SK-N-SH (cell line): ENCODE measurements at regions not wholly inside any gene's neighbourhood (a gene's known extent, or its start where the extent isn't known, plus 50 kb on each side); places are given as distances from the start of the nearest gene placed in this dataset.
A peak's percentile ranks its signal among the peaks of the same experiment; 100 is the strongest.

Experiments
- CTCF ChIA-PET: fragments of 300-600, 350-600 bp; formaldehyde crosslinking; extraction: SDS; loops from one replicate; lab custom pipeline; 2021; lab: Yijun Ruan, JAX
- POLR2A ChIA-PET: fragments of 350-600 bp; sonication (Branson Sonifier 250); formaldehyde crosslinking; extraction: SDS; loops from one replicate; lab custom pipeline; 2020; ENCODE audit warnings: antibody characterized with exemption, inconsistent platforms; lab: Yijun Ruan, JAX
- DNase-seq: peaks from one replicate; pipeline ENCODE4 v3.0.0; 2012
- H2AFZ ChIP-seq: fragments of 200-600 bp; sonication (generic); 2 replicates; pipeline ENCODE4 v1.8.1; 2016; ENCODE audit warnings: antibody characterized with exemption, mild to moderate bottlenecking, low read depth
- H3F3A ChIP-seq: fragments of 200-600 bp; sonication (generic); replicated peaks from 2 replicates; pipeline ENCODE3; 2016; ENCODE audit warnings: antibody characterized with exemption, mild to moderate bottlenecking; ENCODE audit not compliant: insufficient read depth
- H3K27ac ChIP-seq, 2 experiments: fragments of 200-500 bp in 1 of 2; fragments of 200-600 bp in 1 of 2; sonication (Bioruptor generic) in 1 of 2; sonication (generic), shearing (Covaris generic) in 1 of 2; 2 replicates each; pipeline versions ENCODE4 v1.5.1 to v1.6.1; 2014 to 2016; ENCODE audit warnings: low read depth in 2 of 2, inconsistent platforms in 1 of 2, low read length in 1 of 2, mild to moderate bottlenecking in 1 of 2, mixed read lengths in 1 of 2
- H3K27me3 ChIP-seq: fragments of 200-600 bp; sonication (generic), shearing (Covaris generic); 2 replicates; pipeline ENCODE4 v1.6.1; 2016; ENCODE audit warnings: mixed run types; ENCODE audit not compliant: insufficient read depth
- H3K36me3 ChIP-seq, 2 experiments: fragments of 200-500 bp in 1 of 2; fragments of 200-600 bp in 1 of 2; sonication (Bioruptor generic) in 1 of 2; sonication (generic) in 1 of 2; replicated peaks in 1 of 2; 2 replicates each; pipeline versions ENCODE3 to v1.5.1; 2014 to 2016; ENCODE audit warnings: low read length in 1 of 2, mild to moderate bottlenecking in 1 of 2; ENCODE audit not compliant: insufficient read depth in 2 of 2, control insufficient read depth in 1 of 2
- H3K4me1 ChIP-seq, 2 experiments: fragments of 200-500 bp in 1 of 2; fragments of 200-600 bp in 1 of 2; sonication (Bioruptor generic) in 1 of 2; sonication (generic), shearing (Covaris generic) in 1 of 2; 2 replicates each; pipeline versions ENCODE4 v1.5.1 to v1.6.1; 2014 to 2016; ENCODE audit warnings: low read depth in 1 of 2, low read length in 1 of 2, mixed run types in 1 of 2; ENCODE audit not compliant: insufficient read depth in 2 of 2, control insufficient read depth in 1 of 2
- H3K4me2 ChIP-seq: fragments of 200-600 bp; sonication (generic), shearing (Covaris generic); 2 replicates; pipeline ENCODE4 v1.6.1; 2017; ENCODE audit warnings: mixed run types
- H3K4me3 ChIP-seq, 2 experiments: fragments of 200-500 bp in 1 of 2; fragments of 200-600 bp in 1 of 2; sonication (Bioruptor generic) in 1 of 2; sonication (generic), shearing (Covaris generic) in 1 of 2; 2 replicates each; pipeline versions ENCODE4 v1.5.1 to v1.8.1; 2014 to 2016; ENCODE audit warnings: low read depth in 2 of 2, inconsistent platforms in 1 of 2, low read length in 1 of 2, mild to moderate bottlenecking in 1 of 2, mixed read lengths in 1 of 2, moderate library complexity in 1 of 2
- H3K79me2 ChIP-seq: fragments of 200-600 bp; sonication (generic); 2 replicates; pipeline ENCODE4 v1.8.1; 2017; ENCODE audit warnings: mild to moderate bottlenecking; ENCODE audit not compliant: insufficient read depth
- H3K9ac ChIP-seq: fragments of 200-600 bp; sonication (generic); 2 replicates; pipeline ENCODE4 v1.6.1; 2017; ENCODE audit warnings: mixed run types
- H3K9me2 ChIP-seq: fragments of 200-600 bp; sonication (generic); 2 replicates; pipeline ENCODE4 v1.6.1; 2017; ENCODE audit warnings: mixed run types
- H3K9me3 ChIP-seq: fragments of 200-600 bp; sonication (generic); 2 replicates; pipeline ENCODE4 v1.6.1; 2017; ENCODE audit warnings: mixed run types, mild to moderate bottlenecking, moderate library complexity
- H4K20me1 ChIP-seq: fragments of 200-600 bp; sonication (generic); 2 replicates; pipeline ENCODE4 v1.6.1; 2017; ENCODE audit warnings: mild to moderate bottlenecking, mixed run types; ENCODE audit not compliant: insufficient read depth
- CHD2 ChIP-seq: fragments of 150-350 bp; IDR thresholded peaks from 2 replicates; pipeline ENCODE4 v1.6.1; 2018; ENCODE audit warnings: low read length; ENCODE audit not compliant: partially characterized antibody
- EP300 ChIP-seq, 2 experiments: IDR thresholded peaks; 2 replicates each; pipeline versions ENCODE4 v1.4.0 to v1.6.1; 2012; ENCODE audit warnings: borderline replicate concordance in 1 of 2, low read depth in 1 of 2, low read length in 1 of 2
- FOSL2 ChIP-seq: IDR thresholded peaks from 2 replicates; pipeline ENCODE4 v1.4.0; 2012; ENCODE audit warnings: low read depth, mild to moderate bottlenecking, moderate library complexity, borderline replicate concordance
- FOXM1 ChIP-seq: IDR thresholded peaks from 2 replicates; pipeline ENCODE4 v1.4.0; 2012; ENCODE audit warnings: low read depth, mild to moderate bottlenecking
- GABPA ChIP-seq: IDR thresholded peaks from 2 replicates; pipeline ENCODE4 v1.4.0; 2012; ENCODE audit warnings: low read depth, mild to moderate bottlenecking
- GATA2 ChIP-seq: sonication (generic); formaldehyde crosslinking; IDR thresholded peaks from 2 replicates; pipeline ENCODE4 v1.5.0; 2020; ENCODE audit warnings: mild to moderate bottlenecking, missing genetic modification reagents
- IRF3 ChIP-seq: fragments of 150-350 bp; IDR thresholded peaks from 2 replicates; pipeline ENCODE4 v1.6.1; 2016; ENCODE audit warnings: mild to moderate bottlenecking, low read depth, low read length
- NFIC ChIP-seq: IDR thresholded peaks from 2 replicates; pipeline ENCODE4 v1.4.0; 2012; ENCODE audit warnings: borderline replicate concordance
- PBX3 ChIP-seq: IDR thresholded peaks from 2 replicates; pipeline ENCODE4; 2012
- POLR2AphosphoS5 ChIP-seq: IDR thresholded peaks from 2 replicates; pipeline ENCODE4 v1.6.1; 2012; ENCODE audit warnings: low read depth, low read length
- RAD21 ChIP-seq: IDR thresholded peaks from 2 replicates; pipeline ENCODE4 v1.6.1; 2012; ENCODE audit warnings: mild to moderate bottlenecking, low read length
- RFX5 ChIP-seq: IDR thresholded peaks from 2 replicates; pipeline ENCODE4 v1.6.1; 2012; ENCODE audit warnings: mild to moderate bottlenecking, improper control_type of control experiment, low read length
- SMC3 ChIP-seq: IDR thresholded peaks from 2 replicates; pipeline ENCODE4 v1.6.1; 2012; ENCODE audit warnings: low read depth, low read length, improper control_type of control experiment
- USF1 ChIP-seq: IDR thresholded peaks from 2 replicates; pipeline ENCODE4 v1.4.0; 2012; ENCODE audit warnings: low read depth, borderline replicate concordance
- WGBS: methylation state at CpG from one replicate; pipeline ENCODE4 v1.1.6; 2017; ENCODE audit warnings: low lambda C conversion rate; 5-methylcytosine and 5-hydroxymethylcytosine counted together
- TF ChIP-seq, protein P1 (sequence below): fragments of 200-600 bp; sonication (generic); IDR thresholded peaks from 2 replicates; pipeline ENCODE4 v1.6.1; 2017; ENCODE audit warnings: antibody characterized with exemption, mild to moderate bottlenecking, moderate library complexity

- no peak for TF ChIP-seq IRF3
- no peak for TF ChIP-seq CHD2
Observed at GRCh38 chr7:115354925-115355324, 433.0 kb downstream of the MDFIC start (continued).

DNA sequence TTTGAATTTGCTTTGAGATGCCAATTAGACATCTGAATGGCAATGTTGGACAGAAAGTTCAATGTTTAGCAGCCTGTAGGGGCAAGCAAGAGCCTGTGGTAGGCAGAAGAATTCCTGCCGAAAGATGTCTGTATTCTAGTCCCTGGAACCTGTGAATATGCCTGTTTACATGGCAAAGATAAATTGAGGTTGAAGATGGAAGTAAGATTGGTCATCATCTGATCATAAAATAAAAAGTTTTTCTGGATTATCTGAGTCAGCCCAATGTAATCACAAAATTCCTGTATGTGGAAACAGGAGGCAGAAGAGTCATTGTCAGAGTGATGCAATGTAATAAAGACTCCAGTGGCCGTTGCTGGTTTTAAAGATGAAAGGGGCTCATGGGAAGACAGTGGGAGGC is 430.5 kb downstream of the MDFIC start:
- H3F3A ChIP-seq, result no peaks in the 10 kb centered on the region
- no peak for DNase-seq
- ChIA-PET POLR2A (no interaction called here), CTCF (interaction anchor here (1.5 kb wide), 1 partner anchor 11 kb away, joined by 5 read pairs; no protein-coding TSS in a partner anchor)
- no peaks in the 10 kb centered on the region for H3K27me3 ChIP-seq
- H3K4me1 ChIP-seq, result no peaks in the 10 kb centered on the region
- H3K9me3 ChIP-seq, result no peaks in the 10 kb centered on the region
- no peak overlapping the region for H3K27ac ChIP-seq
- 2% methylated on average over 2 of the region's 2 CpGs for WGBS
- H3K4me2 ChIP-seq, result no peak overlapping the region
- H3K9ac ChIP-seq, result no peak overlapping the region
- no peak overlapping the region for H2AFZ ChIP-seq
- H3K9me2 ChIP-seq, result no peaks in the 10 kb centered on the region
- H3K4me3 ChIP-seq, result no peak overlapping the region
- H3K79me2 ChIP-seq, result no peaks in the 10 kb centered on the region
- no peak for TF ChIP-seq POLR2AphosphoS5
- TF ChIP-seq FOSL2, result no peak
- TF ChIP-seq RFX5, result no peak
- TF ChIP-seq, protein P1, sequence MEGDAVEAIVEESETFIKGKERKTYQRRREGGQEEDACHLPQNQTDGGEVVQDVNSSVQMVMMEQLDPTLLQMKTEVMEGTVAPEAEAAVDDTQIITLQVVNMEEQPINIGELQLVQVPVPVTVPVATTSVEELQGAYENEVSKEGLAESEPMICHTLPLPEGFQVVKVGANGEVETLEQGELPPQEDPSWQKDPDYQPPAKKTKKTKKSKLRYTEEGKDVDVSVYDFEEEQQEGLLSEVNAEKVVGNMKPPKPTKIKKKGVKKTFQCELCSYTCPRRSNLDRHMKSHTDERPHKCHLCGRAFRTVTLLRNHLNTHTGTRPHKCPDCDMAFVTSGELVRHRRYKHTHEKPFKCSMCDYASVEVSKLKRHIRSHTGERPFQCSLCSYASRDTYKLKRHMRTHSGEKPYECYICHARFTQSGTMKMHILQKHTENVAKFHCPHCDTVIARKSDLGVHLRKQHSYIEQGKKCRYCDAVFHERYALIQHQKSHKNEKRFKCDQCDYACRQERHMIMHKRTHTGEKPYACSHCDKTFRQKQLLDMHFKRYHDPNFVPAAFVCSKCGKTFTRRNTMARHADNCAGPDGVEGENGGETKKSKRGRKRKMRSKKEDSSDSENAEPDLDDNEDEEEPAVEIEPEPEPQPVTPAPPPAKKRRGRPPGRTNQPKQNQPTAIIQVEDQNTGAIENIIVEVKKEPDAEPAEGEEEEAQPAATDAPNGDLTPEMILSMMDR, result peak; percentile 11; the same call in 1 of the 2 replicates
- no peak for TF ChIP-seq NFIC
- TF ChIP-seq EP300 (IDR thresholded peaks at IDR 0.05; ENCODE audit: borderline replicate concordance in 1 of 2, low read depth in 1 of 2, low read length in 1 of 2), result peak in 1 of 2 experiments; percentile 17; a peak in 1 of 4 replicates
- TF ChIP-seq PBX3, result no peak
- no peak for TF ChIP-seq GATA2 (CRISPR knock-in tag)
- no peak for TF ChIP-seq CHD2
- H4K20me1 ChIP-seq, result no peaks in the 10 kb centered on the region
- no peaks in the 10 kb centered on the region for H3K36me3 ChIP-seq

- POLR2A ChIA-PET, result no interaction called here
- H4K20me1 ChIP-seq, result no peaks in the 10 kb centered on the region
- TF ChIP-seq FOXM1 (no peak), RAD21 (no peak), USF1 (no peak), GABPA (no peak), RFX5 (no peak), SMC3 (no peak)
- no peaks in the 10 kb centered on the region for H3K9me2 ChIP-seq
- no peaks in the 10 kb centered on the region for H3K9me3 ChIP-seq
- no peak overlapping the region for H3K27ac ChIP-seq
- no peak overlapping the region for H3K4me2 ChIP-seq
- no peak overlapping the region for H3K9ac ChIP-seq
- no peak overlapping the region for H3K4me3 ChIP-seq
- H3K36me3 ChIP-seq, result no peaks in the 10 kb centered on the region
- H3K79me2 ChIP-seq, result no peaks in the 10 kb centered on the region
- H2AFZ ChIP-seq, result no peak overlapping the region
- H3K4me1 ChIP-seq, result no peaks in the 10 kb centered on the region; a peak in 1 of 4 replicates
- 5% methylated on average over 1 of the region's 1 CpG for WGBS
- CTCF ChIA-PET, result no interaction called here
- no peaks in the 10 kb centered on the region for H3K27me3 ChIP-seq
- H3F3A ChIP-seq, result no peaks in the 10 kb centered on the region
- no peak for DNase-seq
Observed at GRCh38 chr7:115350764-115351163, 428.9 kb downstream of the MDFIC start.
